Suprapubic skin (tissue), 3 donors: ENCODE measurements at regions not wholly inside any gene's neighbourhood (a gene's known extent, or its start where the extent isn't known, plus 50 kb on each side); places are given as distances from the start of the nearest gene placed in this dataset.

ENCODE experiments used
- CTCF ChIP-seq, 2 donors: fragments of 200-600 bp in 1 of 2; fragments of 450-650 bp in 1 of 2; sonication (generic) in 1 of 2; IDR thresholded peaks; one replicate each; pipeline ENCODE4 v1.5.1; 2016 to 2019; ENCODE audit warnings: antibody characterized with exemption in 2 of 2, mild to moderate bottlenecking in 1 of 2, moderate library complexity in 1 of 2
- EP300 ChIP-seq: sonication (generic); formaldehyde crosslinking; IDR thresholded peaks from one replicate; pipeline ENCODE4 v1.6.1; 2017; ENCODE audit warnings: antibody characterized with exemption

GRCh38 chr15:47333734-47334133 is 383.6 kb upstream of the SEMA6D start:
- TF ChIP-seq CTCF (IDR thresholded peaks at IDR 0.05) (no peak), EP300 (no peak)
